ENCODE measurements at regions not wholly inside any gene's neighbourhood (a gene's known extent, or its start where the extent isn't known, plus 50 kb on each side); places are given as distances from the start of the nearest gene placed in this dataset.

GRCh38 chr5:121704291-121704690 lies 147.4 kb upstream of the FTMT start:
- TF ChIP-seq PRDM10 (tag by site-specific recombination; IDR thresholded peaks at IDR 0.05), result no peak
- no peak for TF ChIP-seq ZFP3 (tag by site-specific recombination; IDR thresholded peaks at IDR 0.05; ENCODE audit: low read depth)
- no peak for TF ChIP-seq ZNF239 (tag by site-specific recombination; IDR thresholded peaks at IDR 0.05)
- no peak for TF ChIP-seq PRDM4 (tag by site-specific recombination; IDR thresholded peaks at IDR 0.05)
- no peak for TF ChIP-seq KLF9 (tag by site-specific recombination; IDR thresholded peaks at IDR 0.05; ENCODE audit: low read depth)
- TF ChIP-seq ZNF146 (tag by site-specific recombination; IDR thresholded peaks at IDR 0.05), result no peak
- TF ChIP-seq ZNF513 (tag by site-specific recombination; IDR thresholded peaks at IDR 0.05), result no peak
- TF ChIP-seq TCF7L2 (IDR thresholded peaks at IDR 0.05; ENCODE audit: borderline replicate concordance, low read depth, low read length), result no peak
- TF ChIP-seq ZNF510 (tag by site-specific recombination; IDR thresholded peaks at IDR 0.05; ENCODE audit: insufficient replicate concordance), result no peak
- no peak for TF ChIP-seq ZNF174 (tag by site-specific recombination; IDR thresholded peaks at IDR 0.05)
- TF ChIP-seq ZBTB26 (tag by site-specific recombination; optimal IDR thresholded peaks at IDR 0.05), result no peak
- TF ChIP-seq ZNF324 (tag by site-specific recombination; IDR thresholded peaks at IDR 0.05), result no peak
- no peak for TF ChIP-seq ZNF521 (tag by site-specific recombination; IDR thresholded peaks at IDR 0.05)
- no peak for TF ChIP-seq ZNF776 (tag by site-specific recombination; IDR thresholded peaks at IDR 0.05; ENCODE audit: borderline replicate concordance)
- no peak overlapping the region for H3K27ac ChIP-seq (ENCODE audit: extremely low read depth, low read depth, low read length)
- no peaks in the 10 kb centered on the region for H3K4me1 ChIP-seq (ENCODE audit: control insufficient read depth, insufficient read depth, low read length)
- CTCF ChIA-PET, result no interaction called here
- H3K9me3 ChIP-seq (ENCODE audit: control insufficient read depth, insufficient read depth, low read depth, low read length), result no peaks in the 10 kb centered on the region
- no peaks in the 10 kb centered on the region for H3K36me3 ChIP-seq (ENCODE audit: control insufficient read depth in 2 of 2, insufficient read depth in 1 of 2, low read length in 2 of 2)
- no peak overlapping the region for H3K4me3 ChIP-seq (ENCODE audit: low read depth, low read length)
- POLR2A ChIA-PET, result no interaction called here

GRCh38 chr5:121706686-121707085 lies 145.0 kb upstream of the FTMT start:
- Histone ChIP-seq H3K4me1 (ENCODE audit: control insufficient read depth, insufficient read depth, low read length) (no peaks in the 10 kb centered on the region), H3K9me3 (ENCODE audit: control insufficient read depth, insufficient read depth, low read depth, low read length) (no peaks in the 10 kb centered on the region), H3K27ac (ENCODE audit: extremely low read depth, low read depth, low read length) (no peak overlapping the region), H3K36me3 (ENCODE audit: control insufficient read depth in 2 of 2, insufficient read depth in 1 of 2, low read length in 2 of 2) (no peaks in the 10 kb centered on the region), H3K4me3 (ENCODE audit: low read depth, low read length) (no peak overlapping the region)
- TF ChIP-seq ZFHX2 (tag by site-specific recombination; conservative IDR thresholded peaks at IDR 0.05) (no peak), SP2 (tag by site-specific recombination; IDR thresholded peaks at IDR 0.05) (no peak), ZNF19 (tag by site-specific recombination; IDR thresholded peaks at IDR 0.05; ENCODE audit: low read depth) (no peak)
- ChIA-PET POLR2A (no interaction called here), CTCF (no interaction called here)
